ENCODE measurements at regions not wholly inside any gene's neighbourhood (a gene's known extent, or its start where the extent isn't known, plus 50 kb on each side); places are given as distances from the start of the nearest gene placed in this dataset.

GRCh38 chr18:70491734-70492348 lies 203.0 kb downstream of the SOCS6 start:
- DNase-seq, result peak; percentile 10

GRCh38 chr18:70489986-70490933 lies 201.4 kb downstream of the SOCS6 start:
- DNase-seq, result peak; percentile 10

- no peak for DNase-seq
These were observed 200.7 kb downstream of the SOCS6 start for GRCh38 chr18:70489571-70489970.

- DNase-seq, result no peak
These were observed 181.1 kb downstream of the SOCS6 start for GRCh38 chr18:70469916-70470315.

- no peak for DNase-seq
These were observed 180.2 kb downstream of the SOCS6 start for GRCh38 chr18:70468861-70469547.

GRCh38 chr18:70464343-70465114 lies 175.7 kb downstream of the SOCS6 start:
- peak; percentile 61 for DNase-seq

GRCh38 chr18:70463085-70463484 lies 174.2 kb downstream of the SOCS6 start:
- no peak for DNase-seq

GRCh38 chr18:70462078-70462439 lies 173.2 kb downstream of the SOCS6 start:
- no peak for DNase-seq

GRCh38 chr18:70461323-70462077 lies 172.7 kb downstream of the SOCS6 start:
- no peak for DNase-seq

- DNase-seq, result no peak
These were observed 170.9 kb downstream of the SOCS6 start for GRCh38 chr18:70459731-70460130.

- DNase-seq, result no peak
These were observed 170.4 kb downstream of the SOCS6 start for GRCh38 chr18:70459251-70459650.

GRCh38 chr18:70457788-70458187 lies 168.9 kb downstream of the SOCS6 start:
- DNase-seq, result no peak

- DNase-seq, result no peak
These were observed 168.4 kb downstream of the SOCS6 start for GRCh38 chr18:70457223-70457622.

GRCh38 chr18:70456376-70456775 lies 167.5 kb downstream of the SOCS6 start:
- no peak for DNase-seq

- no peak for DNase-seq
These were observed 166.9 kb downstream of the SOCS6 start for GRCh38 chr18:70455731-70456130.

GRCh38 chr18:70454704-70455322 lies 166.0 kb downstream of the SOCS6 start:
- peak; percentile 27 for DNase-seq

- no peak for DNase-seq
These were observed 164.4 kb downstream of the SOCS6 start for GRCh38 chr18:70453058-70453775.

- DNase-seq, result no peak
These were observed 163.7 kb downstream of the SOCS6 start for GRCh38 chr18:70452501-70452900.

- DNase-seq, result no peak
These were observed 161.8 kb downstream of the SOCS6 start for GRCh38 chr18:70450426-70451253.

GRCh38 chr18:70448588-70448987 lies 159.7 kb downstream of the SOCS6 start:
- DNase-seq, result no peak
